Uterus (tissue), 2 donors: ENCODE measurements at regions not wholly inside any gene's neighbourhood (a gene's known extent, or its start where the extent isn't known, plus 50 kb on each side); places are given as distances from the start of the nearest gene placed in this dataset.

Experiments
- POLR2A ChIP-seq, 2 donors: fragments of 450-650 bp; IDR thresholded peaks; one replicate each; pipeline ENCODE4 v1.6.1; 2016; ENCODE audit warnings: antibody characterized with exemption in 2 of 2, mild to moderate bottlenecking in 1 of 2, moderate library complexity in 1 of 2
- TF ChIP-seq, protein P1 (sequence below), 4 experiments: fragments of 200-600 bp in 2 of 4; fragments of 450-650 bp in 2 of 4; sonication (generic) in 2 of 4; IDR thresholded peaks; one replicate each; pipeline ENCODE4 v1.5.1; 2016 to 2019; ENCODE audit warnings: antibody characterized with exemption in 4 of 4, mild to moderate bottlenecking in 2 of 4, moderate library complexity in 1 of 4

DNA sequence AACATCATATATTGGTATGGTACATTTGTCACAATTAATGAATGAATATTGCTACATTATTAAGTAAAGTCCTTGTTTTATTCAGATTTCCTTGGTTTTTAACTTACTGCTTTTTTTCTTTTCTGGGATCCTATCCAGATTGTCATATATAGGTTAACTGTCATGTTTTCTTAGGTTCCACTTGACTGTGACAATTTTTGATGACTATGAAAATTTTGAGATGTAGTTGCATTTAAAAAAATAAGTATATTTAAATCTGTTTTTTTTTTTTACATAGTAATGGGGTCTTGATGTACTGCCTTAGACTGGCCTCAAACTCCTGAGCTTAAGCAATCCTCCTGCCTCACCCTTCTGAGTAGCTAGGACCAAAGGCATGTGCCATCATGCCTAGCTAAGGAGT, 76.8 kb downstream of the ATP6V1G3 start:
- TF ChIP-seq, protein P1, sequence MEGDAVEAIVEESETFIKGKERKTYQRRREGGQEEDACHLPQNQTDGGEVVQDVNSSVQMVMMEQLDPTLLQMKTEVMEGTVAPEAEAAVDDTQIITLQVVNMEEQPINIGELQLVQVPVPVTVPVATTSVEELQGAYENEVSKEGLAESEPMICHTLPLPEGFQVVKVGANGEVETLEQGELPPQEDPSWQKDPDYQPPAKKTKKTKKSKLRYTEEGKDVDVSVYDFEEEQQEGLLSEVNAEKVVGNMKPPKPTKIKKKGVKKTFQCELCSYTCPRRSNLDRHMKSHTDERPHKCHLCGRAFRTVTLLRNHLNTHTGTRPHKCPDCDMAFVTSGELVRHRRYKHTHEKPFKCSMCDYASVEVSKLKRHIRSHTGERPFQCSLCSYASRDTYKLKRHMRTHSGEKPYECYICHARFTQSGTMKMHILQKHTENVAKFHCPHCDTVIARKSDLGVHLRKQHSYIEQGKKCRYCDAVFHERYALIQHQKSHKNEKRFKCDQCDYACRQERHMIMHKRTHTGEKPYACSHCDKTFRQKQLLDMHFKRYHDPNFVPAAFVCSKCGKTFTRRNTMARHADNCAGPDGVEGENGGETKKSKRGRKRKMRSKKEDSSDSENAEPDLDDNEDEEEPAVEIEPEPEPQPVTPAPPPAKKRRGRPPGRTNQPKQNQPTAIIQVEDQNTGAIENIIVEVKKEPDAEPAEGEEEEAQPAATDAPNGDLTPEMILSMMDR (IDR thresholded peaks at IDR 0.05): no peak
- TF ChIP-seq POLR2A (IDR thresholded peaks at IDR 0.05): no peak
